H1 (cell line): ENCODE measurements at regions not wholly inside any gene's neighbourhood (a gene's known extent, or its start where the extent isn't known, plus 50 kb on each side); places are given as distances from the start of the nearest gene placed in this dataset.

Source experiments
- CTCF ChIA-PET: fragments of 300-600 bp; sonication (Branson Sonifier 250); formaldehyde crosslinking; loops from one replicate; lab custom pipeline; 2021; ENCODE audit not compliant: partially characterized antibody; lab: Charles Lee
- POLR2A ChIA-PET: fragments of 300-600 bp; sonication (Branson Sonifier 250); formaldehyde crosslinking; loops from one replicate; lab custom pipeline; 2021; ENCODE audit warnings: inconsistent platforms; ENCODE audit not compliant: partially characterized antibody; lab: Charles Lee
- DNase-seq, 2 experiments: peaks; one replicate each; pipeline versions ENCODE4 v3.0.0 to v3.0.0-alpha.2; 2010 to 2022; ENCODE audit warnings: low spot score in 2 of 2, low read depth in 1 of 2, mixed read lengths in 1 of 2
- FAIRE-seq: peaks from 2 replicates; lab custom pipeline; 2011; peaks lifted over from hg19 to GRCh38; lab: Jason Lieb, UNC
- H2AFZ ChIP-seq: 2 replicates; pipeline ENCODE4 v1.8.1; 2012; ENCODE audit warnings: low read length, inconsistent platforms
- H2AK5ac ChIP-seq: 2 replicates; pipeline ENCODE4 v1.6.1; 2013; ENCODE audit warnings: low read depth, low read length
- H2BK120ac ChIP-seq: replicated peaks from 2 replicates; pipeline ENCODE3; 2013; ENCODE audit warnings: low read depth, low read length, inconsistent platforms
- H2BK12ac ChIP-seq: 2 replicates; pipeline ENCODE4 v1.6.1; 2013; ENCODE audit warnings: low read depth, low read length
- H2BK15ac ChIP-seq: 2 replicates; pipeline ENCODE4 v1.6.1; 2013; ENCODE audit warnings: low read length
- H2BK20ac ChIP-seq: 2 replicates; pipeline ENCODE4 v1.6.1; 2013; ENCODE audit warnings: low read length
- H2BK5ac ChIP-seq: 2 replicates; pipeline ENCODE4 v1.6.1; 2013; ENCODE audit warnings: low read depth, low read length
- H3K14ac ChIP-seq: 2 replicates; pipeline ENCODE4 v1.6.1; 2013; ENCODE audit warnings: inconsistent platforms; ENCODE audit not compliant: insufficient read length
- H3K18ac ChIP-seq: 2 replicates; pipeline ENCODE4 v1.6.1; 2013; ENCODE audit warnings: low read length; ENCODE audit errors: extremely low read depth
- H3K23ac ChIP-seq: 2 replicates; pipeline ENCODE4 v1.6.1; 2013; ENCODE audit warnings: inconsistent platforms; ENCODE audit not compliant: insufficient read length
- H3K23me2 ChIP-seq: 2 replicates; pipeline ENCODE4 v1.6.1; 2013; ENCODE audit warnings: low read depth, low read length
- H3K27ac ChIP-seq: 2 replicates; pipeline ENCODE4 v1.6.1; 2011; ENCODE audit warnings: low read depth, low read length, inconsistent platforms
- H3K27me3 ChIP-seq, 4 experiments: replicated peaks in 1 of 4; 1 replicate in 1 of 4; 2 replicates in 3 of 4; pipeline versions ENCODE4 v1.6.1 to v1.8.1; 2011 to 2013; ENCODE audit warnings: low read length in 3 of 4, mild to moderate bottlenecking in 3 of 4, inconsistent platforms in 2 of 4, mixed read lengths in 2 of 4, moderate library complexity in 1 of 4; ENCODE audit not compliant: control insufficient read depth in 3 of 4, insufficient read depth in 3 of 4; ENCODE audit errors: extremely low read depth in 1 of 4
- H3K36me3 ChIP-seq, 4 experiments: 2 replicates each; pipeline versions ENCODE4 v1.6.1 to v1.8.1; 2011 to 2013; ENCODE audit warnings: mild to moderate bottlenecking in 4 of 4, low read length in 3 of 4, moderate library complexity in 2 of 4, control low read depth in 1 of 4, inconsistent platforms in 1 of 4; ENCODE audit not compliant: insufficient read depth in 4 of 4, control insufficient read depth in 2 of 4
- H3K4ac ChIP-seq: replicated peaks from 2 replicates; pipeline ENCODE3; 2013; ENCODE audit warnings: low read length, low read depth, mixed read lengths, inconsistent platforms; ENCODE audit not compliant: insufficient read length
- H3K4me1 ChIP-seq, 4 experiments: replicated peaks in 1 of 4; 1 replicate in 1 of 4; 2 replicates in 3 of 4; pipeline versions ENCODE4 v1.6.1 to v1.8.1; 2011 to 2013; ENCODE audit warnings: low read length in 3 of 4, inconsistent platforms in 2 of 4, mixed read lengths in 1 of 4; ENCODE audit not compliant: insufficient read depth in 4 of 4, control insufficient read depth in 3 of 4
- H3K4me2 ChIP-seq, 2 experiments: 2 replicates each; pipeline versions ENCODE4 v1.6.1 to v1.8.1; 2011 to 2013; ENCODE audit warnings: low read depth in 2 of 2, low read length in 2 of 2, control low read depth in 1 of 2, inconsistent platforms in 1 of 2, mild to moderate bottlenecking in 1 of 2; ENCODE audit not compliant: insufficient read depth in 1 of 2
- H3K4me3 ChIP-seq, 4 experiments: fragments of 200-600, 300-600 bp in 1 of 4; sonication (generic), shearing (Covaris generic), sonication (Bioruptor Twin) in 1 of 4; 2 replicates each; pipeline versions ENCODE4 v1.5.1 to v1.8.1; 2011 to 2016; ENCODE audit warnings: low read length in 4 of 4, low read depth in 3 of 4, control low read depth in 2 of 4, inconsistent platforms in 2 of 4, mild to moderate bottlenecking in 2 of 4, mixed read lengths in 1 of 4, moderate library complexity in 1 of 4; ENCODE audit not compliant: insufficient read depth in 2 of 4; ENCODE audit errors: extremely low read depth in 1 of 4
- H3K56ac ChIP-seq: replicated peaks from 2 replicates; pipeline ENCODE3; 2013; ENCODE audit warnings: low read depth, mild to moderate bottlenecking, mixed read lengths, low read length, inconsistent platforms; ENCODE audit not compliant: insufficient read length
- H3K79me1 ChIP-seq: 2 replicates; pipeline ENCODE4 v1.6.1; 2013; ENCODE audit warnings: low read depth, low read length, control low read depth
- H3K79me2 ChIP-seq, 2 experiments: 2 replicates each; pipeline versions ENCODE4 v1.6.1 to v1.8.1; 2012 to 2013; ENCODE audit warnings: low read length in 2 of 2, mild to moderate bottlenecking in 2 of 2, inconsistent platforms in 1 of 2; ENCODE audit not compliant: insufficient read depth in 2 of 2, control insufficient read depth in 1 of 2
- H3K9ac ChIP-seq, 4 experiments: replicated peaks in 1 of 4; 1 replicate in 1 of 4; 2 replicates in 3 of 4; pipeline versions ENCODE4 v1.6.1 to v1.8.1; 2011 to 2013; ENCODE audit warnings: low read depth in 3 of 4, low read length in 3 of 4, control low read depth in 2 of 4, mild to moderate bottlenecking in 2 of 4, moderate library complexity in 2 of 4, inconsistent platforms in 1 of 4; ENCODE audit errors: extremely low read depth in 1 of 4
- H3K9me3 ChIP-seq, 2 experiments: 2 replicates each; pipeline versions ENCODE4 v1.6.1 to v1.8.1; 2012 to 2013; ENCODE audit warnings: mild to moderate bottlenecking in 2 of 2, moderate library complexity in 2 of 2, control low read depth in 1 of 2, inconsistent platforms in 1 of 2, low read depth in 1 of 2, low read length in 1 of 2, mixed read lengths in 1 of 2; ENCODE audit not compliant: insufficient read depth in 2 of 2
- H4K20me1 ChIP-seq, 2 experiments: replicated peaks in 1 of 2; 2 replicates each; pipeline versions ENCODE3 to v1.8.1; 2011 to 2013; ENCODE audit warnings: inconsistent platforms in 2 of 2, low read length in 2 of 2, mild to moderate bottlenecking in 1 of 2; ENCODE audit not compliant: insufficient read depth in 2 of 2, control insufficient read depth in 1 of 2
- H4K5ac ChIP-seq: 2 replicates; pipeline ENCODE4 v1.6.1; 2013; ENCODE audit warnings: low read length, low read depth, mixed read lengths, inconsistent platforms; ENCODE audit not compliant: insufficient read length
- H4K8ac ChIP-seq: 2 replicates; pipeline ENCODE4 v1.8.0; 2013; ENCODE audit warnings: mild to moderate bottlenecking, moderate library complexity, low read length, inconsistent platforms; ENCODE audit not compliant: insufficient read depth; ENCODE audit errors: extremely low read depth
- H4K91ac ChIP-seq: replicated peaks from 2 replicates; pipeline ENCODE3; 2013; ENCODE audit warnings: low read length, mixed read lengths, inconsistent platforms; ENCODE audit not compliant: insufficient read length
- BCL11A ChIP-seq, 2 experiments: IDR thresholded peaks; one replicate each; pipeline ENCODE4 v1.6.1; 2011; ENCODE audit warnings: low read depth in 2 of 2, low read length in 2 of 2, mild to moderate bottlenecking in 2 of 2
- CEBPB ChIP-seq: IDR thresholded peaks from 2 replicates; pipeline ENCODE4 v1.6.1; 2012; ENCODE audit warnings: low read depth, low read length
- CREB1 ChIP-seq: IDR thresholded peaks from 2 replicates; pipeline ENCODE4 v1.6.1; 2012; ENCODE audit warnings: inconsistent platforms
- CTBP2 ChIP-seq: IDR thresholded peaks from 2 replicates; pipeline ENCODE4 v1.7.0; 2011; ENCODE audit warnings: borderline replicate concordance, mild to moderate bottlenecking, moderate library complexity, mixed read lengths, low read length; ENCODE audit not compliant: insufficient read depth, insufficient read length
- EGR1 ChIP-seq: IDR thresholded peaks from 2 replicates; pipeline ENCODE4 v1.6.1; 2011; ENCODE audit warnings: low read depth, low read length, borderline replicate concordance
- GABPA ChIP-seq: IDR thresholded peaks from 2 replicates; pipeline ENCODE4 v1.6.1; 2011; ENCODE audit warnings: mild to moderate bottlenecking, low read length, moderate library complexity, borderline replicate concordance; ENCODE audit not compliant: insufficient read depth
- KDM1A ChIP-seq: fragments of 200-600, 300-600 bp; sonication (generic); IDR thresholded peaks from 2 replicates; pipeline ENCODE4 v1.7.1; 2016; ENCODE audit warnings: mild to moderate bottlenecking, low read length, borderline replicate concordance
- KDM4A ChIP-seq: IDR thresholded peaks from one replicate; pipeline ENCODE4 v1.7.1; 2012; ENCODE audit warnings: low read depth, mild to moderate bottlenecking, moderate library complexity, low read length, inconsistent platforms; ENCODE audit not compliant: severe bottlenecking
- MAX ChIP-seq: IDR thresholded peaks from 2 replicates; pipeline ENCODE4 v1.6.1; 2012; ENCODE audit warnings: inconsistent platforms
- POLR2A ChIP-seq, 2 experiments: IDR thresholded peaks; 1 replicate in 1 of 2; 2 replicates in 1 of 2; pipeline ENCODE4 v1.6.1; 2011; ENCODE audit warnings: low read depth in 2 of 2, low read length in 2 of 2, mild to moderate bottlenecking in 2 of 2; ENCODE audit errors: control extremely low read depth in 1 of 2
- SIX5 ChIP-seq: IDR thresholded peaks from 2 replicates; pipeline ENCODE4 v1.6.1; 2011; ENCODE audit warnings: mild to moderate bottlenecking, low read depth, low read length
- SRF ChIP-seq: IDR thresholded peaks from 2 replicates; pipeline ENCODE4 v1.6.1; 2011; ENCODE audit warnings: mild to moderate bottlenecking, low read depth, low read length, moderate library complexity
- TBP ChIP-seq: IDR thresholded peaks from 2 replicates; pipeline ENCODE4 v1.6.1; 2011; ENCODE audit warnings: low read depth, low read length, improper control_type of control experiment
- TCF12 ChIP-seq: IDR thresholded peaks from 2 replicates; pipeline ENCODE4 v1.6.1; 2011; ENCODE audit warnings: low read depth, mild to moderate bottlenecking, low read length
- TEAD4 ChIP-seq: IDR thresholded peaks from 2 replicates; pipeline ENCODE4 v1.6.1; 2012; ENCODE audit warnings: low read depth, low read length, inconsistent platforms, mixed read lengths
- WGBS, 2 experiments: shearing (Covaris generic) in 1 of 2; methylation state at CpG; one replicate each; pipeline versions ENCODE4 v1.1.6 to v1.1.7; 2013 to 2015; ENCODE audit warnings: low lambda C conversion rate in 2 of 2, mixed read lengths in 2 of 2, inconsistent platforms in 1 of 2, low coverage in 1 of 2, missing lambda C conversion rate in 1 of 2; ENCODE audit not compliant: insufficient replicate concordance in 2 of 2, insufficient coverage in 1 of 2, insufficient read length in 1 of 2; ENCODE audit errors: extremely low coverage in 1 of 2, missing lambda C conversion rate in 1 of 2; 5-methylcytosine and 5-hydroxymethylcytosine counted together

- DNase-seq (no peak), FAIRE-seq (peak; percentile 32)
- no peaks in the 10 kb centered on the region for H3K79me1 ChIP-seq
- ChIA-PET CTCF (interaction anchor here (0.8 to 1.7 kb wide), 6 partner anchors 8 to 89 kb away, joined by 3 to 6 read pairs (median 4); no protein-coding TSS in a partner anchor), POLR2A (no interaction called here)
- no peak overlapping the region for H2BK5ac ChIP-seq
- H3K23me2 ChIP-seq: no peaks in the 10 kb centered on the region; the same call in 1 of the 2 replicates
- no peaks in the 10 kb centered on the region for H3K9me3 ChIP-seq
- H3K4me3 ChIP-seq: no peak overlapping the region
- no peak overlapping the region for H3K9ac ChIP-seq
- H2AFZ ChIP-seq: no peak overlapping the region
- H3K4ac ChIP-seq: no peak overlapping the region
- no peaks in the 10 kb centered on the region for H3K79me2 ChIP-seq
- H3K4me1 ChIP-seq: peaks cover under 1 to 9% (median 4%) of the 10 kb centered on the region in 4 experiments; a peak in 5 of 7 replicates
- H3K27me3 ChIP-seq: no peaks in the 10 kb centered on the region
- H3K36me3 ChIP-seq: no peaks in the 10 kb centered on the region
- no peak overlapping the region for H3K14ac ChIP-seq
- 95% methylated on average over 10 of the region's 10 CpGs; no CpG with 5 or more reads in 1 of the 2 experiments for WGBS, 2 experiments
- no peak overlapping the region for H2BK120ac ChIP-seq
- no peak overlapping the region for H2BK20ac ChIP-seq
- H3K56ac ChIP-seq: no peak overlapping the region
- no peak overlapping the region for H3K23ac ChIP-seq
- no peak overlapping the region for H3K27ac ChIP-seq
- H2BK12ac ChIP-seq: no peak overlapping the region
- H4K91ac ChIP-seq: no peak overlapping the region
- H3K4me2 ChIP-seq: no peak overlapping the region
- H4K20me1 ChIP-seq: no peaks in the 10 kb centered on the region
- H4K8ac ChIP-seq: no peak overlapping the region
- H2BK15ac ChIP-seq: no peak overlapping the region
- H3K18ac ChIP-seq: no peak overlapping the region
- no peak overlapping the region for H2AK5ac ChIP-seq
- H4K5ac ChIP-seq: no peak overlapping the region
- no peak for TF ChIP-seq CEBPB
- TF ChIP-seq TCF12: no peak
- TF ChIP-seq KDM1A: no peak
- TF ChIP-seq TBP: no peak
- no peak for TF ChIP-seq EGR1
- TF ChIP-seq CTBP2: no peak
- no peak for TF ChIP-seq GABPA
- TF ChIP-seq CREB1: no peak
- TF ChIP-seq SRF: no peak
- no peak for TF ChIP-seq MAX
- TF ChIP-seq BCL11A (IDR thresholded peaks at IDR 0.05; ENCODE audit: low read depth in 2 of 2, low read length in 2 of 2): no peak
- TF ChIP-seq POLR2A (IDR thresholded peaks at IDR 0.05; ENCODE audit: control extremely low read depth in 1 of 2, low read depth in 2 of 2, low read length in 2 of 2): no peak
- TF ChIP-seq SIX5: no peak
- no peak for TF ChIP-seq TEAD4
- TF ChIP-seq KDM4A: no peak
Measured at GRCh38 chr5:116646611-116647289, 72.1 kb upstream of the SEMA6A start.
